ENCODE measurements at regions not wholly inside any gene's neighbourhood (a gene's known extent, or its start where the extent isn't known, plus 50 kb on each side); places are given as distances from the start of the nearest gene placed in this dataset.

DNA sequence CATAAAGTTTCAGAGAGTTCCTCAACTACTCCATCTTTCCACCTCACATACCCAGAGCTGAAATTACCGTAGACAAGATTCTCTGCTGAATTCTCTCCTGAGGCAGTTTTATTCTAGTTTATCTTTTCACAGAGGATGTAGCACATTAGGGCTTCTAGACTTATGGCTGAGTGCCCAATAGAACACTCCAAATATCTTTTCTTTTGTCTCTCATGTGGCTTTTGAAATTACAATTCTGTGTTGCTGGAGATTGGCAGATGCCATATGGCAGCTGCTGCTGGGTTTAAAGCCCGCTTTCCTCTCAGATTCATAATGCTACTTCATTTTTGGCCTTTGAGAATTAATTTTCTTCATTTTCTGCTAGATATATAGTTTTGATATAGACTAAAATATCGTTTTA lies 107.6 kb upstream of the BANK1 start:
- no peak for TF ChIP-seq POLR2A (IDR thresholded peaks at IDR 0.05)
- TF ChIP-seq, protein P1, sequence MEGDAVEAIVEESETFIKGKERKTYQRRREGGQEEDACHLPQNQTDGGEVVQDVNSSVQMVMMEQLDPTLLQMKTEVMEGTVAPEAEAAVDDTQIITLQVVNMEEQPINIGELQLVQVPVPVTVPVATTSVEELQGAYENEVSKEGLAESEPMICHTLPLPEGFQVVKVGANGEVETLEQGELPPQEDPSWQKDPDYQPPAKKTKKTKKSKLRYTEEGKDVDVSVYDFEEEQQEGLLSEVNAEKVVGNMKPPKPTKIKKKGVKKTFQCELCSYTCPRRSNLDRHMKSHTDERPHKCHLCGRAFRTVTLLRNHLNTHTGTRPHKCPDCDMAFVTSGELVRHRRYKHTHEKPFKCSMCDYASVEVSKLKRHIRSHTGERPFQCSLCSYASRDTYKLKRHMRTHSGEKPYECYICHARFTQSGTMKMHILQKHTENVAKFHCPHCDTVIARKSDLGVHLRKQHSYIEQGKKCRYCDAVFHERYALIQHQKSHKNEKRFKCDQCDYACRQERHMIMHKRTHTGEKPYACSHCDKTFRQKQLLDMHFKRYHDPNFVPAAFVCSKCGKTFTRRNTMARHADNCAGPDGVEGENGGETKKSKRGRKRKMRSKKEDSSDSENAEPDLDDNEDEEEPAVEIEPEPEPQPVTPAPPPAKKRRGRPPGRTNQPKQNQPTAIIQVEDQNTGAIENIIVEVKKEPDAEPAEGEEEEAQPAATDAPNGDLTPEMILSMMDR (IDR thresholded peaks at IDR 0.05), result no peak
